ENCODE measurements at regions not wholly inside any gene's neighbourhood (a gene's known extent, or its start where the extent isn't known, plus 50 kb on each side); places are given as distances from the start of the nearest gene placed in this dataset.

DNA sequence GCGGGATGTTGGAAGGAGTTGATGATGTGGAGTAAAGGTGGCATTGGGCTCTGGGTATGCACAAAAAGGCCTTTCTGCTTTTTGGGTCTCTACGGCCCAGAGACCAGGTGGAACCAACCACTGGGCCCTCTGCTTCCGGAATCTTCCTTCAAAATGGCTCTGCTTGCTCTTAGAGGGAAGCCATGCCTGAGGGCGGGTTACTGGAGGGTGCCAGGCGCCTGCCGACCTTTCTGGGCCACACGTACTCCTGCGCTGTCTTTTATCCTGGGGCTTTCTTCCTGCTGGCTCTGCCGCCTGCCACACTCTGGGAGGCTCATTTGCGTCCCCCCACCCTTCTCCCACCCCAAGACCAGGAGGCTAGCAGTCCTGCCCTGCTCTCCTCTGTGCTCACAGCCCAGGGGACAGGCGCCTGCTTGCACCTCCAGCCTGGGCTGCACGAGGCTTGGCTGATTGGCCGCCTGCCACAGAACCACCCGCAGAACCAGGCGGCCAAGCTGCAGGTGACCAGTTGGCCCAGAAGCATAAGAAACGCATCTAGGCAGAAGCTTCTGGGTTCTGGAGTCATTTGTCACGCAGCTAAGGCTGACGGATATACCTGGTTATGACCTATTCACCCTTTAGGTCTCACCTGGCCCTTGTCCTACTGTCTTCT lies 536.9 kb downstream of the TBC1D22A start:
- in situ Hi-C loops (cut with MboI; ENCODE audit: low sequenced_read_pairs) = no loop called here

- in situ Hi-C loops (cut with MboI; ENCODE audit: low sequenced_read_pairs) = no loop called here
These were observed 535.8 kb downstream of the TBC1D22A start for GRCh38 chr22:47298017-47298785.

- in situ Hi-C loops (cut with MboI; ENCODE audit: low sequenced_read_pairs) = no loop called here
These were observed 535.0 kb downstream of the TBC1D22A start for GRCh38 chr22:47297261-47298016.

GRCh38 chr22:47296405-47297260 lies 534.2 kb downstream of the TBC1D22A start:
- in situ Hi-C loops (cut with MboI; ENCODE audit: low sequenced_read_pairs) = no loop called here

DNA sequence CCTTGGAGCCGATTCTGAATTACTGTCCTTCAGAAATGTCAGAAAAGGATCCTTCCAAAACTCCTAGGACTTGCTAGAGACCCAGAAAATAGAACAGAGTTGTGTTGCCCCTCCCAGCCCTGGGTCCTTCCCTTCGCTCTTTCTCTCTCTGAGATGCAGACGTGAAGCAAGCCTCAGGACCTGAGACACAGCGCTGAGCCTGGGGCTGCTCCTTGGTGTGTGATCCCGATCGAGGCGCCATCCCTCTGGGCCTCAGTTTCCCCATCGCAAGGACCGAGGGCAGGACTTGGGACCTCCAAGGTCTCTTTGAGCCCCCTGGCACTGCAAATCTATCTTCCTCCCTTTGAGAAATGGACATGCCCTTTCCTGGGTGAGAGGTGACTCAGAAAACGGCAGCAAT lies 533.5 kb downstream of the TBC1D22A start:
- in situ Hi-C loops (cut with MboI; ENCODE audit: low sequenced_read_pairs) = no loop called here

GRCh38 chr22:47295226-47295901 lies 532.9 kb downstream of the TBC1D22A start:
- in situ Hi-C loops (cut with MboI; ENCODE audit: low sequenced_read_pairs) = no loop called here

DNA sequence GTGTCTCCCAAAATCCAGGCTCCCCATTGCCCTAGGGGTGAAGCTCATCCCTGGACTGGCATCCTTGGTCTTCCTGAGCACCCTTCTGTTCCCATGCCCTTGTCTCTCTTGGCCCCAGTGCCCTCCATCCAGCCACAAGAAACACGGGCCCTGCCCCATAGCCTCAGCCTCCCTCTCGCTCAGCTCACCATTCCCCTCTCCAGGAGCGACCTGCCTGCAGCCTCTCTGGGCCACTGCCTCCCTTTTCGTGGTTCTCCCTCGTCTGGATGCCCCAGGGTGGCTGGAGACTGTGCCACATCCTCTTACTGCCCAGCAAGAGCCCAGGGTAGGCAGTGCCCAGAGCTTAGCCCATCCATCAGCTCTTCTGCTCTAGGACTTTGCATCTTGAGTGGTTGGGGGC lies 532.1 kb downstream of the TBC1D22A start:
- in situ Hi-C loops (cut with MboI; ENCODE audit: low sequenced_read_pairs) = no loop called here

- in situ Hi-C loops (cut with MboI; ENCODE audit: low sequenced_read_pairs) = no loop called here
These were observed 531.7 kb downstream of the TBC1D22A start for GRCh38 chr22:47294222-47294532.

- in situ Hi-C loops (cut with MboI; ENCODE audit: low sequenced_read_pairs) = no loop called here
These were observed 531.1 kb downstream of the TBC1D22A start for GRCh38 chr22:47293368-47294221.

- in situ Hi-C loops (cut with MboI; ENCODE audit: low sequenced_read_pairs) = no loop called here
These were observed 530.3 kb downstream of the TBC1D22A start for GRCh38 chr22:47292546-47293320.

DNA sequence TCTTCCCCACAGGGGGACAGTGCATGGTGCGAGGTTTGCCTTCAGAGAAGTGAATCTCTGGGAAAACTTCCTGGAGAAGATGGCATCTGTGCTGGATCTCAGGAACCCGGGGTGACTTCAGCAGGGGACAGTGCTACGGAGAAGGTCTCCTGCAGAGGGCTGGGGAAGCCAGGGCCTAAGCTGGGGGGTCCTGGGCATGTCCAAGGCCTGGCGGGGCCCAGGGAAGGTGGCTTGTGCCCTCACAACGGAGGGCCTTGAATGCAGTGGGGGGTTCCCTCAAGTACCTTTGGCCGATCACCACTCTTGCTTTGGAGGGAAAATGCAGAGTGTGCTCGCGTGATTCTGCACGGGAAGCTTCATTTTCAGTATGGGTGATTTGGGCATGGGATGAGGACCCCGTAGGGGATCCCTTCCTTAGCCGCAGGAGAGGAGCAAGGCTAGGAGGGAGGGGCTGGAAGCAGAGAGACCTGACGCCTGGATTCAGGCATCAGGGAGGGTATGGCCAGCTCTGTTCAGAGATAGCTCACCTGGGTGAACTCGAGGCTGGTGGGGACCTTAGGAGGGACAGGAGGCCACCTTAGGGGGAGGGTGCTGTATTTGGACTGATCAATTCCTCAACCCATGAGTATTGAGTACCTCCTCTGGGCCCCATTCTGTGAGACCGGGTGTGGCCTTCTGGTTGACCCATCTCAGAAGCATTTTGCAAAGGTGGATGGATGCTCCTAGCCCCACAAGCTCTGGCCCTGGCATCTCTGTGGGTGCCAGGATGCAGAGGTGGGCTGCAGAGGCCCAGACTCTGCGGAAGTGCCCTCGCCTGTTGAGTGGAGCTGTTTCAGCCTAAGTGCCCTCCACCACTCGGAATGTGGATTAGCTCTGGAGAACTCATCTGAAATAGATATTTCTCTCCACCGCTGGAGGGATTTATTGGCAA lies 529.4 kb downstream of the TBC1D22A start:
- in situ Hi-C loops (cut with MboI; ENCODE audit: low sequenced_read_pairs) = no loop called here

GRCh38 chr22:47290706-47291430 lies 528.4 kb downstream of the TBC1D22A start:
- in situ Hi-C loops (cut with MboI; ENCODE audit: low sequenced_read_pairs) = no loop called here

GRCh38 chr22:47289336-47289985 lies 527.0 kb downstream of the TBC1D22A start:
- in situ Hi-C loops (cut with MboI; ENCODE audit: low sequenced_read_pairs) = no loop called here

DNA sequence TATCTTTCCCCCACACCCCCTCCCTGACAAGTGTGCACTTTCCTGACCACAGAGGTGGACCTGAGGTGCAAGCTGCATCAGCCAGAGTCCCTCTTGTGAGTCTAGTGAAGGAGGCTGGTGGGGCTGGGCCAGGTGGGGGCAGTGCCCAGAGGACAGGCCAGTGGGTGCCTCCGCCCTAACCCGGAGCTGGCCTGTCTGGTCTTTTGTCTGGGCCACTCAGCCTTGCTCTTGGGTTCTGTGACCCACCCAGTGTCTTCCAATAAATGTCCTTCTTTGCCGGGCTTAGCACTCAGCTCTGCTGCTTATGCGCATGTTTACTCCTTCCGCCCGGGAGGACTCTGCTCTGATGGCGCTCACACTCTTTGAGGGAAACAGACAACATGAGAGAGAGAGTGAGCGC lies 526.2 kb downstream of the TBC1D22A start:
- in situ Hi-C loops (cut with MboI; ENCODE audit: low sequenced_read_pairs) = no loop called here

GRCh38 chr22:47287516-47287915 lies 525.1 kb downstream of the TBC1D22A start:
- in situ Hi-C loops (cut with MboI; ENCODE audit: low sequenced_read_pairs) = no loop called here

DNA sequence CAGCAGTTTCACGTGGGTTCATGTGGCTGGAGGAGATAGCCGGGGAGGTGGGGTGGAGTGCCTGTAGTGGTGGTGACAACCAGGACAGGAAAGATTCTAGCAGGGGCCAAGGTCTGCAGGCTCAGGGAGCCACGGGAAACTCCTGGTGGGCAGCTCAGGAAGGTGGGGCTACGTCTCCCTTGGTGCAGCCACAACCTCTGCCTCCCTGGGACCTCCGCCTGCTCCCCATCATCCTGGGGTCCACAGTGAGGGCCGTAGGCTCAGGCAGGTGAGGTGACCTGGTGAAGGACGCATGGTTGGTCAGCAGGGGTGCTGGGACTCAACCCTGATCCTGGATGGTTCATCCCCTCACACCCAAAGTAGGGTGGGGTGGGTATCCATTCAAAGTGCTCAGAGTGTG lies 524.1 kb downstream of the TBC1D22A start:
- in situ Hi-C loops (cut with MboI; ENCODE audit: low sequenced_read_pairs) = no loop called here

DNA sequence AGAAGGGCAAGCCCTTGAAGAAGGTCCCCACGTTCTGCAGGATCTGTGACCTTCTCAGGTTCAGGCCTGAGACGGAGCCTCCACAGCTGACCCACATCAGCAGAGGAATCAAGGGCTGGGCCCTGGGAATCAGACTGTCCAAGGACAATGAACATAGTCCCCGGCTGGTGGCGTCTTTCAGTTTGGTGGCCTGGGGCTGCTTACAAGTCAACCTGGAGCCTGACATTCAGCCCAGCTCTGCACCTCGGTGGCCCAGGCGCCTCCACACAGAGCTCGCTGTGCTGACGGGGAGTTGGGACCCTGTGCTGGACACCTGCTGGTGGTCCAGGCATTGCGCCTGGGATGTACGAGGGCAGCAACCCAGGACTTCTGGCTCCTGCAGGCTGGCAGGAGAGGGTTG lies 523.5 kb downstream of the TBC1D22A start:
- in situ Hi-C loops (cut with MboI; ENCODE audit: low sequenced_read_pairs) = no loop called here
